ENCODE measurements at regions not wholly inside any gene's neighbourhood (a gene's known extent, or its start where the extent isn't known, plus 50 kb on each side); places are given as distances from the start of the nearest gene placed in this dataset.

DNA sequence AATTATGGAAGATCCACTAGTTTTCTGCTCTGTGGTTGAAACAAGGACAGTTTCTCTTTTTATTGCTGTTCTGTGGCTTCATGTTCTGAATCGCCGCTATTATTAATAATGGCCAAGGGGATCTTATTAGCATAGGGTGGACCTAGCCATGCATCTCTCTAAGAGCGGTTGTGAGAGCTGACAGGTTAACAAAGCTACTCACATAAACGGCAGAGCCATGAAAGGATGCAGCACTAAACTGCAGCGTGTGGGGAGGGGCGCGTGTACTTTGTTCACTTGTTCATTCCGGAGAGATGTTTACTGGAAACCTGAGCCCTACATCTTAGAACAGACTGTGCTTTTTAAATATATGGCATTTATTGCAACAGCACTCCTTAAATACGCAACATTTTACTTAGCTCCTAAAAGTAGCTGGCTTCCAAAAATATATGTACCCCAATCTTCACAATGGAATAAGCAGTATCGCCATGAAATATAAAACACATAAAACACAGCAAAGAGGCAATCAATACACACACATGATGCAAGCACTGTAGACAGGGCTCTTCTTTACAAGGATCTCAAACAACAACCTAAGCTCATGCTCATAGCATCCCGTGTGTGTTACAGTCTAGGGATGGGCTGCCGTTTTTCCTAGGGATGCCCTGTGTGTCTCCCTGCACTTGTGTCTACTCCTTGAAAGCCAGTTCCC lies 424.6 kb downstream of the MED10 start:
- TF ChIP-seq, protein P1, sequence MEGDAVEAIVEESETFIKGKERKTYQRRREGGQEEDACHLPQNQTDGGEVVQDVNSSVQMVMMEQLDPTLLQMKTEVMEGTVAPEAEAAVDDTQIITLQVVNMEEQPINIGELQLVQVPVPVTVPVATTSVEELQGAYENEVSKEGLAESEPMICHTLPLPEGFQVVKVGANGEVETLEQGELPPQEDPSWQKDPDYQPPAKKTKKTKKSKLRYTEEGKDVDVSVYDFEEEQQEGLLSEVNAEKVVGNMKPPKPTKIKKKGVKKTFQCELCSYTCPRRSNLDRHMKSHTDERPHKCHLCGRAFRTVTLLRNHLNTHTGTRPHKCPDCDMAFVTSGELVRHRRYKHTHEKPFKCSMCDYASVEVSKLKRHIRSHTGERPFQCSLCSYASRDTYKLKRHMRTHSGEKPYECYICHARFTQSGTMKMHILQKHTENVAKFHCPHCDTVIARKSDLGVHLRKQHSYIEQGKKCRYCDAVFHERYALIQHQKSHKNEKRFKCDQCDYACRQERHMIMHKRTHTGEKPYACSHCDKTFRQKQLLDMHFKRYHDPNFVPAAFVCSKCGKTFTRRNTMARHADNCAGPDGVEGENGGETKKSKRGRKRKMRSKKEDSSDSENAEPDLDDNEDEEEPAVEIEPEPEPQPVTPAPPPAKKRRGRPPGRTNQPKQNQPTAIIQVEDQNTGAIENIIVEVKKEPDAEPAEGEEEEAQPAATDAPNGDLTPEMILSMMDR (conservative IDR thresholded peaks at IDR 0.05): no peak
- H3K27ac Mint-ChIP-seq (ENCODE audit: unreplicated experiment): peak overlapping the region; percentile 9
- H3K36me3 Mint-ChIP-seq (ENCODE audit: low read depth): peaks cover 3% of the 10 kb centered on the region
- DNase-seq (ENCODE audit: low read depth, low spot score): no peak
- peaks cover 44% of the 10 kb centered on the region for H3K27me3 Mint-ChIP-seq (ENCODE audit: low read depth)
- H3K4me3 Mint-ChIP-seq: peak overlapping the region; percentile 12
- peaks cover 15% of the 10 kb centered on the region for H3K9me3 Mint-ChIP-seq
- peaks cover 17% of the 10 kb centered on the region for H3K4me1 Mint-ChIP-seq

DNA sequence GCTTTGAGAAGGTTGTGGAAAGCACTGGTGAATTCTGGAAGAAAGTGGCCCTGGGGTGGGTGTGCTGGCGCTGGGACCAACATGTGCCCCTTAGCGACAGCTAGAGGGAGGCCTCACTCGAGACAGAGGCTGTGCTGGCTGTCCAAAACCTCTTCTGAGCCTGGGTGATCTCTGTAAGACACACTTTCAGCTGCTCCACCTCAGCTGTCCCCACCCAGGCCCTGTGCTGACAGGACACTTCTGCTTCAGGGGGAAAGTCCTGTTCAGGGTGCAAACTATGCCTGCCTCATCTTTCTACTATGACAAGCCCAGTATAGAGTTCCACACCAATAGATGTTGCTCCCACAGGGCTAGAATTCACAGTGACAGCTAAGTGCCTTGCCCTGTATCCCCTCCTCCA lies 426.4 kb downstream of the MED10 start:
- TF ChIP-seq, protein P1 (conservative IDR thresholded peaks at IDR 0.05): no peak
- no peak for DNase-seq (ENCODE audit: low read depth, low spot score)
- Mint-ChIP-seq H3K27ac (ENCODE audit: unreplicated experiment) (no peak overlapping the region), H3K9me3 (peaks cover 8% of the 10 kb centered on the region), H3K27me3 (ENCODE audit: low read depth) (peaks cover 43% of the 10 kb centered on the region), H3K4me1 (peaks cover 17% of the 10 kb centered on the region), H3K4me3 (no peak overlapping the region), H3K36me3 (ENCODE audit: low read depth) (peaks cover 3% of the 10 kb centered on the region)

DNA sequence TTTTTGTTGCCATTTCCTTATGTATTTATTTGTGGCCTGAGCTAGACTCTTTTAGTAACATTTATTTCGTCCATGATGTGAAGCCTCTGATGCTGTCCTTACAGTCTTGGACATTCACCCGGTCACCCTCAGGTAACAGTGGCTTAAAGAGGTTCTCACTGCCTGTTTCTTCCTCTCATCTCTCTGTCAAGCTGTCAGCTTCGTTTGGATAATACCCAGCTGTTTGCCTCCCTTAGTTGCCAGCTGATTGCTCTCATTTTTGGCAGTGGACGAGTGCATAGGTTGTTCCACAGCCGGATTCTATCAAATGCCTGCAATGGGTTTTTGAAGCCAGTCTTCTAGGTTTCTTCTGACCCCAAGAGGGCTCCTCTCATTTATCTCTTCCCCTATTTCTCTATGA lies 427.7 kb downstream of the MED10 start:
- Mint-ChIP-seq H3K36me3 (ENCODE audit: low read depth) (no peaks in the 10 kb centered on the region), H3K9me3 (peaks cover 4% of the 10 kb centered on the region), H3K4me3 (no peak overlapping the region), H3K4me1 (peaks cover 17% of the 10 kb centered on the region), H3K27ac (ENCODE audit: unreplicated experiment) (no peak overlapping the region), H3K27me3 (ENCODE audit: low read depth) (peaks cover 37% of the 10 kb centered on the region)
- TF ChIP-seq, protein P1 (conservative IDR thresholded peaks at IDR 0.05): no peak
- DNase-seq (ENCODE audit: low read depth, low spot score): no peak

DNA sequence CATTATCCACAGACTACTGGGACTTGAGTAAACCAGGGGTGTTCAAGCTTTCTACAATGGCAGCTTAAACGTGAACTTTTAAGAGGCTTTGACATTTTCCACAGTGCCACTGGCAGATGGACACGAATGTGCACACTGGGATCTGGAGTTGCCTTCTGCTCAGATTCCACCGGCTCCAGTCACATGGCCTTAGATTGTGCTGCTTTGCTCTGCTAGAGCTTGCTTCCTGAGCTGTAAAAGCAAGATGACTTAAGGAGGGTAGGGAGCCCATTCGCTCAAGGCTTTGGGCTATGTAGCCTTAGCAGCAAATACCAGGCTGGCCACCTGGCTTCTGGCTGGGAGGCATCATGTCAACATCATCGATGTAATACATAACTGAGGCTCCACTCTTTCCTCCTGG lies 436.9 kb downstream of the MED10 start:
- no peaks in the 10 kb centered on the region for H3K9me3 Mint-ChIP-seq
- TF ChIP-seq, protein P1 (conservative IDR thresholded peaks at IDR 0.05): no peak
- H3K4me1 Mint-ChIP-seq: peaks cover 4% of the 10 kb centered on the region
- H3K27ac Mint-ChIP-seq (ENCODE audit: unreplicated experiment): no peak overlapping the region
- no peaks in the 10 kb centered on the region for H3K36me3 Mint-ChIP-seq (ENCODE audit: low read depth)
- DNase-seq (ENCODE audit: low read depth, low spot score): no peak
- H3K4me3 Mint-ChIP-seq: no peak overlapping the region
- peaks cover 2% of the 10 kb centered on the region for H3K27me3 Mint-ChIP-seq (ENCODE audit: low read depth)

DNA sequence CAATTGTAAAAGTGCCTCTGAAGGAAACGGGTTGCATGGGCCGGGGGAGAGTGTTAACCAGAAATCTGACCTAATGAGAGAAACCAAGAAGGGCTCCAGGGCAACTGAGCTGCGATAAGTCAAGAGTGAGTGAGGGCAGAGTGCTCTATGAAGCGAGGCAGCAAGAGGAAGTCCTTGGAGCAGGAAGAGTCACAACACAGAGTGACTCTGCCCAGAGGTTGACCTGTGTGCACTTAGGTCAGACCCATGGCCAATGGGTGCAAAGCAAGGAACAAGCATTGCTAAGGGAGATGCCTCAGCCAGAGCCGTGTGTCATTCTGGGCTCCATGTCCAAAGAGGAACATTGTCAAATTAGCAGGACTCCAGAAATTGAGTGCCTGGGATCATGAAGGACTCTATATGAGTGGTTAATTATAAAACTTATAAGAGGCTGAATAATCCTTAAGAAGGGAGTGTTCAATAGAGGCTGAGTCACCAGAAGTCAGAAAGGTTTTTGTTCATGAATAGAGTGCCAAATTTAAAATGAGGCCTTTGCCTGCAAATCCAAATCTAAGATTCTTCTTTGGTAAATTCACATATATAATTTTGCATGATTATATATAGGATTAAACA lies 438.5 kb downstream of the MED10 start:
- no peaks in the 10 kb centered on the region for H3K27me3 Mint-ChIP-seq (ENCODE audit: low read depth)
- peaks cover 4% of the 10 kb centered on the region for H3K4me1 Mint-ChIP-seq
- H3K36me3 Mint-ChIP-seq (ENCODE audit: low read depth): no peaks in the 10 kb centered on the region
- TF ChIP-seq, protein P1 (conservative IDR thresholded peaks at IDR 0.05): no peak
- H3K9me3 Mint-ChIP-seq: no peaks in the 10 kb centered on the region
- H3K4me3 Mint-ChIP-seq: no peak overlapping the region
- H3K27ac Mint-ChIP-seq (ENCODE audit: unreplicated experiment): no peak overlapping the region
- no peak for DNase-seq (ENCODE audit: low read depth, low spot score)
